ENCODE measurements at regions not wholly inside any gene's neighbourhood (a gene's known extent, or its start where the extent isn't known, plus 50 kb on each side); places are given as distances from the start of the nearest gene placed in this dataset.

DNA sequence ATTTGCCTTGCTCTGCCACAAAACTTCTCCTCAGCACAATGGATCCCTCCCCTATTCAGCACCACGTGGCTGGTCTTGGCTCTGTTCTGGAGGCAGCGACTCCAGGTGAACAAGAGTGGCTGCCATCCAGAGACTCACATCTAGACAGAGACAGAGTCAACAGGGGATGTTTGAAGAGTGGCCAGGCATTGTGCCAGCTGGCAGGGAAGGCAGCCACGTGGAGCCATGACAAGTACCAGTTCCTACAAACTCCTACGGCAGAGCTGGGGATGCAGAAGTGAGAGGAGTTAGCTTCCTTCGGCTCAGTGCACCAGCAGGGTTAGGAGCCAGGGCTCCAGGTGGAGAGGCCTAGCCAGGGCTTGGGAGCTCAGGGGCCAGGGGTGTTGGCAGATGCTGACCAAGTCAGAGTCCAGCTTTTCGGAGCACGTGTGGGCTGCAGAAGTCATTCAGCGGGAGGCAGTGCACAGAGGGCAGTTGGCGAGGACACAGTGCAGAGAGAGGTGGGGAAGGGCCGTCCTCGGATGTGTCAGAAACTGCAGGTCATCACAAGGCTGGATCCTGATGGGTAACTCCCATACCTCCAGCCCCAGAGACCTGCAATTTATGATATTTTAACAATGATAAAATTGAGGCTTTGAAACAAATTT, 171.7 kb upstream of the PDE10A start:
- TF ChIP-seq, protein P1, sequence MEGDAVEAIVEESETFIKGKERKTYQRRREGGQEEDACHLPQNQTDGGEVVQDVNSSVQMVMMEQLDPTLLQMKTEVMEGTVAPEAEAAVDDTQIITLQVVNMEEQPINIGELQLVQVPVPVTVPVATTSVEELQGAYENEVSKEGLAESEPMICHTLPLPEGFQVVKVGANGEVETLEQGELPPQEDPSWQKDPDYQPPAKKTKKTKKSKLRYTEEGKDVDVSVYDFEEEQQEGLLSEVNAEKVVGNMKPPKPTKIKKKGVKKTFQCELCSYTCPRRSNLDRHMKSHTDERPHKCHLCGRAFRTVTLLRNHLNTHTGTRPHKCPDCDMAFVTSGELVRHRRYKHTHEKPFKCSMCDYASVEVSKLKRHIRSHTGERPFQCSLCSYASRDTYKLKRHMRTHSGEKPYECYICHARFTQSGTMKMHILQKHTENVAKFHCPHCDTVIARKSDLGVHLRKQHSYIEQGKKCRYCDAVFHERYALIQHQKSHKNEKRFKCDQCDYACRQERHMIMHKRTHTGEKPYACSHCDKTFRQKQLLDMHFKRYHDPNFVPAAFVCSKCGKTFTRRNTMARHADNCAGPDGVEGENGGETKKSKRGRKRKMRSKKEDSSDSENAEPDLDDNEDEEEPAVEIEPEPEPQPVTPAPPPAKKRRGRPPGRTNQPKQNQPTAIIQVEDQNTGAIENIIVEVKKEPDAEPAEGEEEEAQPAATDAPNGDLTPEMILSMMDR (IDR thresholded peaks at IDR 0.05) = no peak
- no peak overlapping the region for H3K27ac ChIP-seq

GRCh38 chr6:165833355-165833754, 170.3 kb upstream of the PDE10A start:
- H3K27ac ChIP-seq = no peak overlapping the region
- TF ChIP-seq ZFX (IDR thresholded peaks at IDR 0.05; ENCODE audit: borderline replicate concordance) = no peak
- TF ChIP-seq, protein P1 (IDR thresholded peaks at IDR 0.05) = no peak

DNA sequence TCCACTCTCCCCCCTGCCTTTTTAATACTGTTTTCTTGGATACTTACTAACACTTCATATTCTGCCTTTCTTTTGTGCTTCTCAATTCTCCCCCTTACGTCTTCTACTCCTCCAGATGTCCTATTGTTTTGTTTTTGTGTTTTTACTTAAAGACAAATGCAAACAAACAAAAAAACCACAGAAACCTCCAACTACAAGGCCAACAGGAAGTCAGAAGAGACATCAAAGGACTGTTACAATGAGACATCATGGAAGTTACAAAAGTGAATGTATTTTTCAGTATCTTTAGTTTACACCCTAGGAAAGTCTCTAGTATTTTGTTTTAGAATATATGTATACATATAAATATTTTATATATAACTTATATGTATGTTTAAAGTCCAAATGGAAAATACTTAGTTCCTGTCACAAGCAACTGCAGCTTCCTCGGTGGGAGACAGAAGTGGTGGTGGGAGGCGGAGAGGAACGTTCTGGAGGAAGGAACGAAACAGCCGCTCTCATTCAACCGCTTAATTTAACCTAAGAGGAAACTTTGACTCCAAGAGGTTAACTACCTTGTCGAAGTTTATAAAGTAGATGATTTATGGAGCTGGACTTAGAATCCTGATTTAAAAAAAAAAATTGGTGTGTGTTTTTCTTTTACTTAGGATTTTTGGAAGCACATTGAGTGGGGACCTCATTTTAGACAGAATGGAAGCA, 168.9 kb upstream of the PDE10A start:
- TF ChIP-seq, protein P1 (IDR thresholded peaks at IDR 0.05) = no peak
- TF ChIP-seq ZFX (IDR thresholded peaks at IDR 0.05; ENCODE audit: borderline replicate concordance) = no peak
- no peak overlapping the region for H3K27ac ChIP-seq

- TF ChIP-seq, protein P1 (IDR thresholded peaks at IDR 0.05) = no peak
- no peak for TF ChIP-seq ZFX (IDR thresholded peaks at IDR 0.05; ENCODE audit: borderline replicate concordance)
- H3K27ac ChIP-seq = no peak overlapping the region
These were observed 167.7 kb upstream of the PDE10A start for GRCh38 chr6:165830761-165831160.

DNA sequence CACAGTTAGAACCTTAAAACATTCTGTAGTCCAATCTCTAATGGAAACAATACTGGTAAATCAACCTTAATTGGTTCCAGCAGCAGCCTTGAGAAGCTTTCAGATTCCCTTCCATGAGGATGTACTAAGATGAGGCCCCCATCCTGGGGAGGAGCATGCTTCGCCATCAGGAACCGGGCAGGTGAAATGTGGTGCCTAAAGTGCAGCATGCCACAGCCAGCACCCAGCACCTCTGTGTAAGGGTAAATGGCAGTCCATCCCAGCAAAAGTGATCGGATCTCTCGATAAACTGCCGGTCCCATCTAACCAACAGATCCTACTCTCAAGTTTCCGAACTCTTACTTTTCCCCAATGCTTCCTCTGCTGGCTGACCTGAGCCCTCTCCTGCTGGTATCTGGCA, 166.3 kb upstream of the PDE10A start:
- H3K27ac ChIP-seq = no peak overlapping the region

GRCh38 chr6:165827190-165827518, 164.1 kb upstream of the PDE10A start:
- no peak overlapping the region for H3K27ac ChIP-seq
- TF ChIP-seq, protein P1 (IDR thresholded peaks at IDR 0.05) = no peak
- TF ChIP-seq ZFX (IDR thresholded peaks at IDR 0.05; ENCODE audit: borderline replicate concordance) = no peak

More for the DNA sequence above, 166.3 kb upstream of the PDE10A start:
- no peak for TF ChIP-seq ZFX (IDR thresholded peaks at IDR 0.05; ENCODE audit: borderline replicate concordance)
- TF ChIP-seq, protein P1 (IDR thresholded peaks at IDR 0.05) = no peak

GRCh38 chr6:165826487-165827189, 163.6 kb upstream of the PDE10A start:
- no peak overlapping the region for H3K27ac ChIP-seq
- TF ChIP-seq ZFX (IDR thresholded peaks at IDR 0.05; ENCODE audit: borderline replicate concordance) = no peak
- TF ChIP-seq, protein P1 (IDR thresholded peaks at IDR 0.05) = no peak
